Spleen (tissue), 7 donors: ENCODE measurements at regions not wholly inside any gene's neighbourhood (a gene's known extent, or its start where the extent isn't known, plus 50 kb on each side); places are given as distances from the start of the nearest gene placed in this dataset.

Source experiments
- CTCF ChIP-seq, 11 experiments: fragments of 200-600 bp in 7 of 11; fragments of 450-650 bp in 4 of 11; sonication (generic) in 4 of 11; IDR thresholded peaks in 8 of 11; conservative IDR thresholded peaks in 3 of 11; 1 replicate in 7 of 11; 2 replicates in 4 of 11; pipeline versions ENCODE4 v1.4.0 to v1.8.0; 2016 to 2021; ENCODE audit warnings: antibody characterized with exemption in 11 of 11, inconsistent platforms in 4 of 11, mild to moderate bottlenecking in 1 of 11
- POLR2A ChIP-seq, 3 donors: fragments of 450-650 bp; IDR thresholded peaks; one replicate each; pipeline ENCODE4 v1.5.1; 2017; ENCODE audit warnings: antibody characterized with exemption in 3 of 3, mild to moderate bottlenecking in 1 of 3
- donor health status: DM: no; HTN: no; CAD: no; lungs with moderate emphysema.
- donor health status: DM: no; HTN: no; CAD: no.
- donor health status: DM: no; HTN: no; CAD: no.

GRCh38 chr6:86474081-86474480, 463.2 kb upstream of the HTR1E start:
- TF ChIP-seq POLR2A (IDR thresholded peaks at IDR 0.05) (no peak), CTCF (IDR thresholded peaks at IDR 0.05 in 8 of 11, conservative IDR thresholded peaks at IDR 0.05 in 3 of 11) (no peak)
